ENCODE measurements at regions not wholly inside any gene's neighbourhood (a gene's known extent, or its start where the extent isn't known, plus 50 kb on each side); places are given as distances from the start of the nearest gene placed in this dataset.

DNA sequence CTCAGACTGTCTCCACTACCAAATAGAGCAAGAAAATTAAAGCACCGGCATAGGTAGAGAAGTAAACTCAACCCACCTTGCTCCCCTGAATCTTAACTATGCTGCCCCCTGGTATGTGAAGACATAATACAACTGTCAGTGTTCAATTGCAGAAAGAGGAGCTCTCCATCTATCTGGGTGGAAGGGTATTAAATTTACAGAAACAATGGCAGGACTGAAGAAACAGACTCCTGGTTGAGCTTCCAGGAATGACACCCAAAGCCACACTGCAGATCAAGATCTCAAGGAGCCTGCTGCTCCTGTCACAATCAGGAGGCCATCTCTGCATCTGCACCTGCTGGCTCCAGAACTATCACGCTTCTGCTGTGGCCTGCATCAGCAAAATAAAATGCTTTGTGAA, 132.1 kb upstream of the BMAL1 start:
- TF ChIP-seq TCF7 (IDR thresholded peaks at IDR 0.05; ENCODE audit: low read depth), result no peak
- no peak for TF ChIP-seq CBFB (CRISPR knock-in tag; IDR thresholded peaks at IDR 0.05)
- TF ChIP-seq, protein P1, sequence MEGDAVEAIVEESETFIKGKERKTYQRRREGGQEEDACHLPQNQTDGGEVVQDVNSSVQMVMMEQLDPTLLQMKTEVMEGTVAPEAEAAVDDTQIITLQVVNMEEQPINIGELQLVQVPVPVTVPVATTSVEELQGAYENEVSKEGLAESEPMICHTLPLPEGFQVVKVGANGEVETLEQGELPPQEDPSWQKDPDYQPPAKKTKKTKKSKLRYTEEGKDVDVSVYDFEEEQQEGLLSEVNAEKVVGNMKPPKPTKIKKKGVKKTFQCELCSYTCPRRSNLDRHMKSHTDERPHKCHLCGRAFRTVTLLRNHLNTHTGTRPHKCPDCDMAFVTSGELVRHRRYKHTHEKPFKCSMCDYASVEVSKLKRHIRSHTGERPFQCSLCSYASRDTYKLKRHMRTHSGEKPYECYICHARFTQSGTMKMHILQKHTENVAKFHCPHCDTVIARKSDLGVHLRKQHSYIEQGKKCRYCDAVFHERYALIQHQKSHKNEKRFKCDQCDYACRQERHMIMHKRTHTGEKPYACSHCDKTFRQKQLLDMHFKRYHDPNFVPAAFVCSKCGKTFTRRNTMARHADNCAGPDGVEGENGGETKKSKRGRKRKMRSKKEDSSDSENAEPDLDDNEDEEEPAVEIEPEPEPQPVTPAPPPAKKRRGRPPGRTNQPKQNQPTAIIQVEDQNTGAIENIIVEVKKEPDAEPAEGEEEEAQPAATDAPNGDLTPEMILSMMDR (CRISPR knock-in tag; IDR thresholded peaks at IDR 0.05), result peak; percentile 22; the same call in 1 of the 2 replicates
- no peak for TF ChIP-seq CCAR2 (optimal IDR thresholded peaks at IDR 0.05; ENCODE audit: low read depth, low read length)
- no peak for TF ChIP-seq ZNF572 (CRISPR knock-in tag; IDR thresholded peaks at IDR 0.05)
- TF ChIP-seq JARID2 (CRISPR knock-in tag; IDR thresholded peaks at IDR 0.05; ENCODE audit: insufficient replicate concordance), result no peak
- TF ChIP-seq, protein P2, sequence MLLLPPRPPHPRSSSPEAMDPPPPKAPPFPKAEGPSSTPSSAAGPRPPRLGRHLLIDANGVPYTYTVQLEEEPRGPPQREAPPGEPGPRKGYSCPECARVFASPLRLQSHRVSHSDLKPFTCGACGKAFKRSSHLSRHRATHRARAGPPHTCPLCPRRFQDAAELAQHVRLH (CRISPR knock-in tag; IDR thresholded peaks at IDR 0.05; ENCODE audit: borderline replicate concordance, low read depth), result no peak
- no peak for TF ChIP-seq RNF2 (conservative IDR thresholded peaks at IDR 0.05; ENCODE audit: low read depth)
- no peak for TF ChIP-seq ZNF75D (CRISPR knock-in tag; IDR thresholded peaks at IDR 0.05; ENCODE audit: borderline replicate concordance)
- TF ChIP-seq, protein P3, sequence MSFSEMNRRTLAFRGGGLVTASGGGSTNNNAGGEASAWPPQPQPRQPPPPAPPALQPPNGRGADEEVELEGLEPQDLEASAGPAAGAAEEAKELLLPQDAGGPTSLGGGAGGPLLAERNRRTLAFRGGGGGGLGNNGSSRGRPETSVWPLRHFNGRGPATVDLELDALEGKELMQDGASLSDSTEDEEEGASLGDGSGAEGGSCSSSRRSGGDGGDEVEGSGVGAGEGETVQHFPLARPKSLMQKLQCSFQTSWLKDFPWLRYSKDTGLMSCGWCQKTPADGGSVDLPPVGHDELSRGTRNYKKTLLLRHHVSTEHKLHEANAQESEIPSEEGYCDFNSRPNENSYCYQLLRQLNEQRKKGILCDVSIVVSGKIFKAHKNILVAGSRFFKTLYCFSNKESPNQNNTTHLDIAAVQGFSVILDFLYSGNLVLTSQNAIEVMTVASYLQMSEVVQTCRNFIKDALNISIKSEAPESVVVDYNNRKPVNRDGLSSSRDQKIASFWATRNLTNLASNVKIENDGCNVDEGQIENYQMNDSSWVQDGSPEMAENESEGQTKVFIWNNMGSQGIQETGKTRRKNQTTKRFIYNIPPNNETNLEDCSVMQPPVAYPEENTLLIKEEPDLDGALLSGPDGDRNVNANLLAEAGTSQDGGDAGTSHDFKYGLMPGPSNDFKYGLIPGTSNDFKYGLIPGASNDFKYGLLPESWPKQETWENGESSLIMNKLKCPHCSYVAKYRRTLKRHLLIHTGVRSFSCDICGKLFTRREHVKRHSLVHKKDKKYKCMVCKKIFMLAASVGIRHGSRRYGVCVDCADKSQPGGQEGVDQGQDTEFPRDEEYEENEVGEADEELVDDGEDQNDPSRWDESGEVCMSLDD (CRISPR knock-in tag; IDR thresholded peaks at IDR 0.05; ENCODE audit: borderline replicate concordance), result no peak
- TF ChIP-seq, protein P4, sequence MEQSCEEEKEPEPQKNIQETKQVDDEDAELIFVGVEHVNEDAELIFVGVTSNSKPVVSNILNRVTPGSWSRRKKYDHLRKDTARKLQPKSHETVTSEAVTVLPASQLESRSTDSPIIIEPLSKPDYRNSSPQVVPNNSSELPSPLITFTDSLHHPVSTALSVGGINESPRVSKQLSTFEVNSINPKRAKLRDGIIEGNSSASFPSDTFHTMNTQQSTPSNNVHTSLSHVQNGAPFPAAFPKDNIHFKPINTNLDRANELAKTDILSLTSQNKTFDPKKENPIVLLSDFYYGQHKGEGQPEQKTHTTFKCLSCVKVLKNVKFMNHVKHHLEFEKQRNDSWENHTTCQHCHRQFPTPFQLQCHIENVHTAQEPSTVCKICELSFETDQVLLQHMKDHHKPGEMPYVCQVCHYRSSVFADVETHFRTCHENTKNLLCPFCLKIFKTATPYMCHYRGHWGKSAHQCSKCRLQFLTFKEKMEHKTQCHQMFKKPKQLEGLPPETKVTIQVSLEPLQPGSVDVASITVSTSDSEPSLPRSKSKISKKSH (CRISPR knock-in tag; IDR thresholded peaks at IDR 0.05; ENCODE audit: borderline replicate concordance), result no peak
- TF ChIP-seq ZNF839 (CRISPR knock-in tag; IDR thresholded peaks at IDR 0.05; ENCODE audit: borderline replicate concordance), result no peak
- no peak for TF ChIP-seq POLR2AphosphoS5 (IDR thresholded peaks at IDR 0.05; ENCODE audit: low read depth, low read length)

Measured in HepG2 (cell line).